BJ (cell line): ENCODE measurements at regions not wholly inside any gene's neighbourhood (a gene's known extent, or its start where the extent isn't known, plus 50 kb on each side); places are given as distances from the start of the nearest gene placed in this dataset.
A peak's percentile ranks its signal among the peaks of the same experiment; 100 is the strongest.

Experiments used
- CTCF ChIA-PET: fragments of 350-600 bp; formaldehyde crosslinking; extraction: SDS; loops from one replicate; lab custom pipeline; 2021; ENCODE audit warnings: antibody characterized with exemption, inconsistent platforms; lab: Yijun Ruan, JAX
- POLR2A ChIA-PET: fragments of 300-600 bp; sonication (Branson Sonifier 250); formaldehyde crosslinking; extraction: SDS; loops from one replicate; lab custom pipeline; 2021; ENCODE audit warnings: antibody characterized with exemption; lab: Charles Lee
- DNase-seq: peaks from one replicate; pipeline ENCODE4 v3.0.0-alpha.2; 2011; ENCODE audit warnings: low read depth
- H3K27me3 ChIP-seq: 2 replicates; pipeline ENCODE4 v1.6.0; 2011; ENCODE audit warnings: low read length; ENCODE audit not compliant: control insufficient read depth, insufficient read depth
- H3K36me3 ChIP-seq: 2 replicates; pipeline ENCODE4 v1.5.1; 2011; ENCODE audit warnings: low read length; ENCODE audit not compliant: control insufficient read depth, insufficient read depth
- H3K4me3 ChIP-seq: 2 replicates; pipeline ENCODE4 v1.5.1; 2011; ENCODE audit warnings: low read depth, mild to moderate bottlenecking, control low read depth, low read length
- TF ChIP-seq, protein P1 (sequence below): IDR thresholded peaks from 2 replicates; pipeline ENCODE4 v1.5.1; 2011; ENCODE audit warnings: low read depth, mild to moderate bottlenecking, control low read depth, inconsistent platforms, low read length, moderate library complexity; ENCODE audit not compliant: insufficient read depth

DNA sequence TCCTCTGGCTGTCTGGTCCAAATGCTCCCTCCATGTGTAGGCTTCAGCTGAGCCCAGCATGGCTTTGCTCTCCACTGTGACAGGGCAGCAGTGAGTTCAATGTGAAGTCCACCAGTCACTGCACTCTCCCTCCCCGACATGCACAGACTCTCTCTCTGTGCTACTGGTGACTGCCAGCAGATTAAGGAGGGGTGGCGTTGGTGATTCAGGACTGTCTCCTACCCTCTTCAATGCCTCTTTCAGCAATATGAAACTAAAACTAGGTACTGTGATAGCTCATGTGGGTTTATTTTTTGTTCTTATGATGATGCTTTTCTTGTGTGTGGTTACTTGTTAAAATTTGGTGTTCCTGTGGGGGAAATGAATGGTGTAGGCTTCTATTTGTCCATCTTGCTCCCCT is 201.0 kb upstream of the RBMS1 start:
- H3K27me3 ChIP-seq = no peaks in the 10 kb centered on the region
- H3K36me3 ChIP-seq = no peaks in the 10 kb centered on the region
- CTCF ChIA-PET = interaction anchor here (0.6 kb wide), 1 partner anchor 10 kb away, joined by 3 read pairs; no protein-coding TSS in a partner anchor
- TF ChIP-seq, protein P1, sequence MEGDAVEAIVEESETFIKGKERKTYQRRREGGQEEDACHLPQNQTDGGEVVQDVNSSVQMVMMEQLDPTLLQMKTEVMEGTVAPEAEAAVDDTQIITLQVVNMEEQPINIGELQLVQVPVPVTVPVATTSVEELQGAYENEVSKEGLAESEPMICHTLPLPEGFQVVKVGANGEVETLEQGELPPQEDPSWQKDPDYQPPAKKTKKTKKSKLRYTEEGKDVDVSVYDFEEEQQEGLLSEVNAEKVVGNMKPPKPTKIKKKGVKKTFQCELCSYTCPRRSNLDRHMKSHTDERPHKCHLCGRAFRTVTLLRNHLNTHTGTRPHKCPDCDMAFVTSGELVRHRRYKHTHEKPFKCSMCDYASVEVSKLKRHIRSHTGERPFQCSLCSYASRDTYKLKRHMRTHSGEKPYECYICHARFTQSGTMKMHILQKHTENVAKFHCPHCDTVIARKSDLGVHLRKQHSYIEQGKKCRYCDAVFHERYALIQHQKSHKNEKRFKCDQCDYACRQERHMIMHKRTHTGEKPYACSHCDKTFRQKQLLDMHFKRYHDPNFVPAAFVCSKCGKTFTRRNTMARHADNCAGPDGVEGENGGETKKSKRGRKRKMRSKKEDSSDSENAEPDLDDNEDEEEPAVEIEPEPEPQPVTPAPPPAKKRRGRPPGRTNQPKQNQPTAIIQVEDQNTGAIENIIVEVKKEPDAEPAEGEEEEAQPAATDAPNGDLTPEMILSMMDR = no peak
- POLR2A ChIA-PET = no interaction called here
- DNase-seq = no peak
- no peak overlapping the region for H3K4me3 ChIP-seq

DNA sequence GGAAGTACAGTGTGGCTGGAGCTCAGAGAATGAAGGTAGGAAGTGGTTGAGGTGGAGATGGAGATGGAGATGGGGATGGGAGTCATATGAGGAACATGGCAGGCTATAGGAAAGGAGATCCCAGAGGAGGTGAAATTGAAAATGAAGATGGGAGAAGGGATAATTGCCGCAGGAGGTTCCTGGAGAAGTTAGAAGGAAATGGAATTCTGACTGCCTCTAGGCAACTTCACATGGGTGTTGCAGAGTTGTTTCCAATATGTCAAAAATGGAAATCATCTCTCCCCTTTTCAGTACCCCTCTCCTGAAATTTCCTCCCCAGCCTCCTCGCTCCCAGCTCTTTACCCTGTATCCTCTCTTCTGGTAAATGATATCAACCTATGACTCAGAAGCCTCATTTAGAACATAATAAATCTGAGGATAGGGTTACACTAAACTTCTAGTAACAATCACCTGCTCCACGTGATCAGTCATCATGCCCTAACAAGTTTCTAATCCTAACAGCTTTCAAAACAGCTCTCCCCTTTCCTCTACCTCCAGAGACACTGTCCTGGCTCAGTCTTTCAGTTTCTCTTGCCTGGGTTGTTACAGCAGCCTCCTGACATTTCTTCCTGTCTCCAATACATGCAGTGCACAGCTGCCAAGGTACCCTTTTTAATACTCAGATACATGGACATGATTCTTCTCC is 201.9 kb upstream of the RBMS1 start:
- CTCF ChIA-PET = interaction anchor here (0.6 to 1.0 kb wide), 3 partner anchors 11 to 26 kb away, joined by 3 read pairs; no protein-coding TSS in a partner anchor
- Histone ChIP-seq H3K36me3 (no peaks in the 10 kb centered on the region), H3K27me3 (no peaks in the 10 kb centered on the region), H3K4me3 (no peak overlapping the region)
- POLR2A ChIA-PET = interaction anchor here (0.6 kb wide), 1 partner anchor 445 kb away, joined by 3 read pairs; no protein-coding TSS in a partner anchor
- DNase-seq = no peak
- TF ChIP-seq, protein P1 = no peak

DNA sequence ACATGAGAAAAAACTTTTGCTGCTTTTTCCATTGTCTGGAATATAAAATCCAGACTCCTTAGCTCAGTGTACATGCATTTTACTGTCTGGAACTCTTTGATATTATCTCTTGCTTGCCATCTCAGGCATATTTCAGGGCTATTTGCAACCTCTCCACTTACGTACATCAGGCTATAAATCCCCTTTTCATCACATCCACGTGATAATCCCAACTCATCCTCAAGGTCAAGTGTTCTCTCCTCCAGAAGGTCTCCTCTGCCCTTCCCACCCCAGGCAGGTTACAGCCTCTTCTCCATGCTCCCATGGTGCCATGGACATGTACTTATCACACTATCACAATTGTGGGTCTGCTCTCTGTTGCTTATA is 202.5 kb upstream of the RBMS1 start:
- CTCF ChIA-PET = interaction anchor here (0.8 to 1.0 kb wide), 2 partner anchors 12 to 27 kb away, joined by 3 read pairs; no protein-coding TSS in a partner anchor
- Histone ChIP-seq H3K36me3 (no peaks in the 10 kb centered on the region), H3K27me3 (no peaks in the 10 kb centered on the region), H3K4me3 (no peak overlapping the region)
- POLR2A ChIA-PET = no interaction called here
- DNase-seq = no peak
- TF ChIP-seq, protein P1 = no peak

DNA sequence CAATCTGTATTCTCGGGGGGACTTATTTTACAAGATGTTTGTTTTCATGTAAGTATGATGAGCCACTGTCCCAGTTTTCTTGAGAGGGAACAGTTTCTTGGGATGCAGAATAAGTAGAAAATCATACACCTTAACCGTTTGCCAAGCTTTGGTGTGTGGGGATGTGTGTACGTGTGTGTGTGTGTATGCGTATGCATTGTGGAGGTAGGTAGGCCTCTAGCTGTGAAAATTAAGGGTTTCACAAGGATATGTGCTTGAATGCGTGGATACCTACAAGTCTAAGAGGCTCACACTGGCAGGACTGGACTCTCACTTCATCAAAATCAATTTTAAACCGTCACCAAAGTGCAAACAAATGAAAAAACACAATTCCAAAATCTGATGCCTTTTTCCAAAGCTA is 204.2 kb upstream of the RBMS1 start:
- Histone ChIP-seq H3K27me3 (no peaks in the 10 kb centered on the region), H3K4me3 (no peak overlapping the region), H3K36me3 (no peaks in the 10 kb centered on the region)
- ChIA-PET CTCF (interaction anchor here (0.5 kb wide), 1 partner anchor 1359 kb away, joined by 3 read pairs; no protein-coding TSS in a partner anchor), POLR2A (no interaction called here)
- TF ChIP-seq, protein P1 = no peak
- no peak for DNase-seq

DNA sequence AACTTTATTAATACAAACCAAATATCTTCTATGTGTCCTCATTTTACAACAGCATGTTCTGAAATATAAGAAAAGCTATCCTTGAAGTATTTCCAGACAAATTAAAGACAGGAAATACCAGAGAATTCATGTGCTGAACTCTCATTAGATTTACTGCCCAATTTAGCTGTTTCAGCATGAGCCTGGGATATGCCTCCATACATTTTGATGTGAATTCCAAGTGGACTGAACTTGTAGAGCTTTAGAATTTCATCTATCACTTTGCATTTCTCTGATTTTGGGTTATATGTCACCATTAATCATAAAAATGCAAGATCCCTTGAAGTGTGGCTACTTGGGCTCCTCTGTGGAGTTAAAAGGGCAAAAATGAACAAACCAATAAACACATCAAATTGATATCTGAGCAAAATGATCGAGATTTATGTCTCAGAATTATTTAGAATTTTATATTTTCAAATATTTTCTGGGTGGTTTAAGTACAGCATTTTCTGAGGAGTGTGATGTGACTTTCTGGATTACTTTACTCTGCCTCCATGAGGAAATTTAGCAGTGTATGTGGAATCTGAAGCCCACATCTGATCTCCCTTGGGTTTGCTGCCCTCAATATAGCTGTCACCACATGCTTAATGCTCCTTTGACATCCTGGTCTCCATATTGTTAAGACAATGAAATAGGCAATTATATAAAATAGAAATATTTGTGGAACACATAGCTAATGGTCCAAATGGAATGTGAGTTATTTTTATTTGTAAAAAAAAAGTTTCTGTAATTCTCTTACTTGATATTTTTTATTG is 206.6 kb upstream of the RBMS1 start:
- H3K4me3 ChIP-seq = no peak overlapping the region
- ChIA-PET POLR2A (interaction anchor here (0.6 kb wide), 4 partner anchors 42 to 292 kb away, joined by 3 to 8 read pairs (median 3); no protein-coding TSS in a partner anchor), CTCF (interaction anchor here (0.7 to 1.2 kb wide), 4 partner anchors 44 to 368 kb away, joined by 3 to 4 read pairs (median 3); no protein-coding TSS in a partner anchor)
- no peaks in the 10 kb centered on the region for H3K27me3 ChIP-seq
- TF ChIP-seq, protein P1 = no peak
- no peaks in the 10 kb centered on the region for H3K36me3 ChIP-seq
- DNase-seq = peak; percentile 79
